A549 (cell line): ENCODE measurements at regions not wholly inside any gene's neighbourhood (a gene's known extent, or its start where the extent isn't known, plus 50 kb on each side); places are given as distances from the start of the nearest gene placed in this dataset.

Experiments used
- ATAC-seq, 2 experiments: fragments of 200-7000 bp in 1 of 2; fragments of >200 bp in 1 of 2; cut with Nextera tagmentation in 1 of 2; cut with Tn5 transposase in 1 of 2; 3 replicates each; pipeline versions ENCODE4 v1.8.0 to v1.9.1; 2018 to 2020; ENCODE audit warnings: mild to moderate bottlenecking in 1 of 2, moderate library complexity in 1 of 2
- CTCF ChIA-PET: fragments of 300-600 bp; sonication (Branson Sonifier 250); formaldehyde crosslinking; extraction: SDS; loops from one replicate; lab custom pipeline; 2021; ENCODE audit warnings: antibody characterized with exemption, inconsistent platforms; lab: Yijun Ruan, JAX
- POLR2A ChIA-PET: fragments of 350-600 bp; formaldehyde crosslinking; extraction: SDS; loops from one replicate; lab custom pipeline; 2021; ENCODE audit warnings: antibody characterized with exemption, inconsistent platforms; lab: Yijun Ruan, JAX
- DNase-seq, 2 experiments: peaks; one replicate each; pipeline versions ENCODE4 v3.0.0 to v3.0.0-alpha.2; 2011 to 2016; ENCODE audit warnings: low read depth in 1 of 2, low spot score in 1 of 2
- FAIRE-seq: peaks from 2 replicates; lab custom pipeline; 2011; peaks lifted over from hg19 to GRCh38; lab: Jason Lieb, UNC
- H3K27ac ChIP-seq, 2 experiments: fragments of >200 bp; sonication (Bioruptor Twin); formaldehyde crosslinking; 3 replicates each; pipeline ENCODE4 v1.5.1; 2016 to 2017
- H3K4me1 ChIP-seq: fragments of >200 bp; sonication (Bioruptor Twin); formaldehyde crosslinking; 3 replicates; pipeline ENCODE4 v1.6.1; 2016
- H3K4me2 ChIP-seq: fragments of >200 bp; sonication (Bioruptor Twin); formaldehyde crosslinking; 3 replicates; pipeline ENCODE4 v1.6.1; 2016
- H3K4me3 ChIP-seq: fragments of >200 bp; sonication (Bioruptor Twin); formaldehyde crosslinking; 3 replicates; pipeline ENCODE4 v1.5.1; 2016
- H3K9me3 ChIP-seq: fragments of >200 bp; sonication (Bioruptor Twin); formaldehyde crosslinking; 3 replicates; pipeline ENCODE4 v1.6.1; 2016
- CBX8 ChIP-seq: fragments of 200-600 bp; sonication (generic); IDR thresholded peaks from 2 replicates; pipeline ENCODE4 v1.6.1; 2016
- CEBPB ChIP-seq, 2 experiments: fragments of >200 bp in 1 of 2; sonication (Bioruptor Twin) in 1 of 2; formaldehyde crosslinking in 1 of 2; IDR thresholded peaks; 2 replicates each; pipeline ENCODE4 v1.6.1; 2012 to 2016
- EHMT2 ChIP-seq: fragments of 200-600 bp; sonication (generic); IDR thresholded peaks from 2 replicates; pipeline ENCODE4 v1.6.1; 2016; ENCODE audit warnings: antibody characterized with exemption, low read depth, mild to moderate bottlenecking, moderate library complexity
- ELK1 ChIP-seq: fragments of 150-350 bp; IDR thresholded peaks from 2 replicates; pipeline ENCODE4 v1.6.1; 2014; ENCODE audit warnings: low read depth, mild to moderate bottlenecking, low read length
- FOXS1 ChIP-seq: fragments of 250-450 bp; sonication (Bioruptor Pico); IDR thresholded peaks from 2 replicates; pipeline ENCODE4 v1.5.0; 2020; ENCODE audit warnings: mild to moderate bottlenecking, moderate library complexity
- GATA3 ChIP-seq: IDR thresholded peaks from 2 replicates; pipeline ENCODE4 v1.6.1; 2012; ENCODE audit warnings: borderline replicate concordance
- HEYL ChIP-seq: fragments of 250-450 bp; sonication (Bioruptor Pico); IDR thresholded peaks from 2 replicates; pipeline ENCODE4 v1.8.0; 2021; ENCODE audit warnings: mild to moderate bottlenecking, moderate library complexity
- HOXB13 ChIP-seq: fragments of 250-450 bp; sonication (Bioruptor Pico); IDR thresholded peaks from 2 replicates; pipeline ENCODE4 v1.5.0; 2020; ENCODE audit warnings: low read depth, mild to moderate bottlenecking, moderate library complexity
- HOXB5 ChIP-seq: fragments of 250-450 bp; sonication (Bioruptor Pico); IDR thresholded peaks from 2 replicates; pipeline ENCODE4 v1.5.0; 2020; ENCODE audit warnings: mild to moderate bottlenecking, moderate library complexity
- JUN ChIP-seq, 2 experiments: fragments of >200 bp; sonication (Bioruptor Twin); formaldehyde crosslinking; IDR thresholded peaks; 2 replicates in 1 of 2; 3 replicates in 1 of 2; pipeline ENCODE4 v1.6.1; 2016 to 2017
- JUNB ChIP-seq: fragments of >200 bp; sonication (Bioruptor Twin); formaldehyde crosslinking; IDR thresholded peaks from 2 replicates; pipeline ENCODE4 v1.6.1; 2016
- KDM1A ChIP-seq: fragments of 200-600 bp; sonication (generic); IDR thresholded peaks from 2 replicates; pipeline ENCODE4 v1.6.1; 2016; ENCODE audit warnings: low read depth, mild to moderate bottlenecking
- KDM5A ChIP-seq: fragments of 200-600 bp; sonication (generic); IDR thresholded peaks from 2 replicates; pipeline ENCODE4 v1.6.1; 2016; ENCODE audit warnings: antibody characterized with exemption, mild to moderate bottlenecking
- MYC ChIP-seq: IDR thresholded peaks from 2 replicates; pipeline ENCODE4 v1.6.1; 2012; ENCODE audit warnings: mild to moderate bottlenecking, inconsistent platforms, low read length, improper control_type of control experiment, borderline replicate concordance
- NFE2L2 ChIP-seq: fragments of 150-350 bp; conservative IDR thresholded peaks from 2 replicates; pipeline ENCODE4 v1.6.1; 2014; ENCODE audit warnings: low read length
- NR3C1 ChIP-seq: fragments of >200 bp; sonication (Bioruptor Twin); formaldehyde crosslinking; IDR thresholded peaks from 3 replicates; pipeline ENCODE4 v1.6.1; 2017
- PHF8 ChIP-seq: fragments of 200-600 bp; sonication (generic); IDR thresholded peaks from 2 replicates; pipeline ENCODE4 v1.6.1; 2016; ENCODE audit warnings: low read depth, mild to moderate bottlenecking, antibody characterized with exemption, moderate library complexity, borderline replicate concordance
- POLR2A ChIP-seq: IDR thresholded peaks from 2 replicates; pipeline ENCODE4 v1.6.1; 2012; ENCODE audit warnings: mild to moderate bottlenecking, low read length
- RCOR1 ChIP-seq: fragments of 150-350 bp; IDR thresholded peaks from 2 replicates; pipeline ENCODE4 v1.6.1; 2014; ENCODE audit warnings: antibody characterized with exemption, low read length, low read depth
- RNF2 ChIP-seq: fragments of 200-600 bp; sonication (generic); IDR thresholded peaks from 2 replicates; pipeline ENCODE4 v1.6.1; 2016; ENCODE audit warnings: low read depth, mild to moderate bottlenecking, antibody characterized with exemption, moderate library complexity, borderline replicate concordance
- ZC3H11A ChIP-seq: fragments of 450-650 bp; IDR thresholded peaks from 2 replicates; pipeline ENCODE4 v1.6.1; 2014; ENCODE audit warnings: antibody characterized with exemption, mild to moderate bottlenecking
- ZFP36 ChIP-seq: fragments of 450-650 bp; IDR thresholded peaks from 2 replicates; pipeline ENCODE4 v1.6.1; 2014; ENCODE audit warnings: borderline replicate concordance; ENCODE audit not compliant: partially characterized antibody
- ZNF302 ChIP-seq: fragments of 250-450 bp; sonication (Bioruptor Pico); IDR thresholded peaks from 2 replicates; pipeline ENCODE4 v1.9.0; 2021; ENCODE audit warnings: inconsistent platforms, mild to moderate bottlenecking, moderate library complexity
- WGBS: methylation state at CpG from one replicate; pipeline ENCODE4 v1.1.6; 2017; ENCODE audit errors: missing lambda C conversion rate; 5-methylcytosine and 5-hydroxymethylcytosine counted together

DNA sequence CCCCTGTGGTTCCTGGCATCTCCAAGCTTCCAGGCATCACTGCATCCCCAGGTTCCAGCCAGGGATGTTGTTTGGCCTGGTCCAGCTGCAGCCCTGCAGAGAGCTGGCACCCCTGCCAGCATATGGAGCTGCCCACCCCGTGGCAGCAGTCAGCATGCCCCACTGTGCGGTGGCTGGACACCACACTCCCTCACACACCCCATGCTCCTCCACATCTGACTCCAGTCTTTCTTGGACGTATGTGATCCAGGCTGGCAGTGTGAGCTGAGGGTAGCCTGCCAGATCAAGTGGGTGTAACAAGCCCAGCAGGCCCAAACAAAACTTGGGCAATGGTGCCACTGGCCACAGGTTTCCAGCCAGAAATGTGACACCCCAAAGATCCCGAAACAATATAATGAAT lies 620.4 kb downstream of the RWDD3 start:
- TF ChIP-seq ZFP36 (no peak), NFE2L2 (no peak), KDM1A (no peak), ZNF302 (no peak), KDM5A (no peak), MYC (no peak), RNF2 (no peak), POLR2A (no peak), CEBPB (IDR thresholded peaks at IDR 0.05) (no peak), ELK1 (no peak), CBX8 (no peak), HOXB5 (CRISPR knock-in tag) (no peak)
- 3% methylated on average over 4 of the region's 4 CpGs for WGBS
- Histone ChIP-seq H3K4me1 (no peaks in the 10 kb centered on the region), H3K9me3 (no peaks in the 10 kb centered on the region), H3K4me3 (no peak overlapping the region), H3K4me2 (no peak overlapping the region), H3K27ac (no peak overlapping the region)
- ATAC-seq, result no peak
- ChIA-PET POLR2A (no interaction called here), CTCF (no interaction called here)
- no peak for DNase-seq
- FAIRE-seq, result no peak

DNA sequence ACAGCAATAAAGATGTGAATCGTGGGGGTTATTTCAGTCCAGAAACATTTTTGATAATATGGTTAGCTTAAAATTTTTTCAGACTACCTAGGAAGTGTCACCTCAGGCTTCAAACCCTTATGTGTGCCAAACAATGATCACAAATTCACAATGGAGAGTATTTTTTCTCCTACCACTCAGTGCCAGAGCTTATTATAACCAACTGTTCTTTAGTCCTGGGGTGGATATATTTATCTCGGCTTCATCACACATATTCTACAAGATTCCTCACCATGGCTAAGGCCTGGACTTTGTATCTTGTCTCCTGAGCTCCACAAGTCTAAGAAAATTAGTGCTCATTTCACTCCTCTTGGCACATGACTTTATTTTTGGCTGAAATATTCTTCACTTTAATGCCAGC lies 629.1 kb downstream of the RWDD3 start:
- ATAC-seq (no peak), DNase-seq (no peak), FAIRE-seq (no peak)
- no peak overlapping the region for H3K27ac ChIP-seq
- H3K4me3 ChIP-seq, result no peak overlapping the region
- no peak overlapping the region for H3K4me2 ChIP-seq
- H3K4me1 ChIP-seq, result no peaks in the 10 kb centered on the region
- 0% methylated on average over 2 of the region's 2 CpGs for WGBS
- POLR2A ChIA-PET, result no interaction called here
- no peak for TF ChIP-seq RCOR1
- no peak for TF ChIP-seq FOXS1
- TF ChIP-seq, all 56 proteins: peak for 0
- CTCF ChIA-PET, result no interaction called here
- H3K9me3 ChIP-seq, result no peaks in the 10 kb centered on the region

DNA sequence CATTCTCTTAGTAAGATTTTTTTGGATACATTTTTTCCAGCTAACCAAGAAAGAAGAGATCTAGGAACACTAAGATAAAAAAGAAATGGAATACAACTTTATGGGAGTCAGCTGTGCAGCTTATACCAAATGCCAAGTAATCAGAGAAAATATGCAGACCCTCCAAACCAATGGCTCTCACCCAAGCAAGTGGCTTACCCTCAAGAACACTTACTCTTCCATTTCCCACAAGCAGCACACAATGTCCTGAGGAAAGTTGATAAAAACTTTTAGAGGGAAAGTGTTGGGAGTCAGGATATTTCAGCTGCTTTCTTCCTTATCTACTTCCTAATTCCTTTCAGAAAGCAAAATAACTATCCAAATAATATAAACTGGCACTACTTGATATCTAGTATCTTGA lies 631.8 kb downstream of the RWDD3 start:
- Histone ChIP-seq H3K9me3 (no peaks in the 10 kb centered on the region), H3K4me3 (no peak overlapping the region)
- DNase-seq, result no peak
- ChIA-PET CTCF (no interaction called here), POLR2A (no interaction called here)
- ATAC-seq, result no peak
- TF ChIP-seq JUN (IDR thresholded peaks at IDR 0.05) (no peak), HOXB13 (CRISPR knock-in tag) (no peak), JUNB (no peak), GATA3 (no peak), PHF8 (no peak), ZC3H11A (no peak), ZNF302 (no peak), NR3C1 (no peak), RCOR1 (no peak), HEYL (CRISPR knock-in tag) (no peak), EHMT2 (no peak)
- TF ChIP-seq, all 56 proteins: peak for 0
- no peak for FAIRE-seq
- no peak overlapping the region for H3K4me2 ChIP-seq
- H3K27ac ChIP-seq, result no peak overlapping the region
- H3K4me1 ChIP-seq, result no peaks in the 10 kb centered on the region

GRCh38 chr1:95876276-95876675 lies 642.3 kb downstream of the RWDD3 start:
- WGBS, result 5% methylated on average over 5 of the region's 5 CpGs
- DNase-seq, result no peak
- CTCF ChIA-PET, result no interaction called here
- Histone ChIP-seq H3K4me3 (no peak overlapping the region), H3K4me2 (no peak overlapping the region), H3K27ac (no peak overlapping the region), H3K4me1 (no peaks in the 10 kb centered on the region), H3K9me3 (no peaks in the 10 kb centered on the region)
- POLR2A ChIA-PET, result no interaction called here
- TF ChIP-seq MYC, result no peak
- ATAC-seq, result no peak
- FAIRE-seq, result no peak
